GM21717 (cell line): ENCODE measurements at regions not wholly inside any gene's neighbourhood (a gene's known extent, or its start where the extent isn't known, plus 50 kb on each side); places are given as distances from the start of the nearest gene placed in this dataset.
"Not testable (repeated sequence)": the region's sequence is repeated elsewhere in the genome, so short reads cannot be mapped to it uniquely, and the experiment has no call there.

ENCODE experiments used
- ATAC-seq: cut with Tn5 transposase; IDR thresholded peaks from one replicate; pipeline ENCODE4 v1.9.1; 2021; ENCODE audit warnings: mild to moderate bottlenecking, moderate library complexity; ENCODE audit not compliant: unreplicated experiment

- no peak for ATAC-seq
These were observed 914.2 kb upstream of the CDH6 start for GRCh38 chr5:30279237-30279636.

GRCh38 chr5:30267026-30267425 lies 926.5 kb upstream of the CDH6 start:
- ATAC-seq, result no peak

GRCh38 chr5:30239331-30240022 lies 954.0 kb upstream of the CDH6 start:
- ATAC-seq, result no peak

DNA sequence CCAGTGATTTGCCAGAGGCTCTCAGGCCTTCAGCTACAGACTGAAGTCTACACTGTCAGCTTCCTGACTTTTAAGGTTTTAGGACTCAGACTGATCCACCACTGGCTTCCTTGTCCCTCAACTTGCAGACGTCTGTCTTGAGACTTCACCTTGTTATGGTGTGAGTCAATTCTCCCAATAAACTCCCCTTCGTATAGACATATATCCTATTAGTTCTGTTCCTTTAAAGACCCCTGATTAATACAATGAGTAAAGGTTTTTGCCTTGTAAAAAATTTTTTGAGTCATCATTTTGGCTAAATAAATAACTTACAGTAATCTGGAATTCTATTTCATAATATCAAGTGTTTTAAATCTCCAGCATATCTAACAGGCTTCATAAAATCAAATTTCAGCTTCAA lies 956.3 kb upstream of the CDH6 start:
- ATAC-seq, result no peak

- no peak for ATAC-seq
These were observed 983.7 kb upstream of the CDH6 start for GRCh38 chr5:30209755-30210154.

DNA sequence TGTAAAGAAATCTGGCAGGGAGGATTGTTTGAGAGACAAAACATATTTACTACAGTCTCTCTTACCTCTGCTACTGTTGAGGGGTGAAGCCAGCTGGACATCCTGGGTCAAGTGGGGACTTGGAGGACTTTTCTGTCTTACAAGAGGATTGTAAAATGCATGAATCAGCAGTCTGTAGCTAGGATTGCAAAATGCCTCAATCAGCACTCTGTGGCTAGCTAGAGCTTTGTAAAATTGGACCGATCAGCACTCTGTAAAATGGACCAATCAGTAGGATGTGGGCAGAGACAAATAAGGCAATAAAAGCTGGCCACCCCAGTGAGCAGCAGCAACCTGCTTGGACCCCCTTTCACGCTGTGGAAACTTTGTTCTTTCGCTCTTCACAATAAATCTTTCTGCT lies 995.8 kb upstream of the CDH6 start:
- ATAC-seq, result no peak

- no peak for ATAC-seq
These were observed 998.5 kb upstream of the CDH6 start for GRCh38 chr5:30195036-30195435.

DNA sequence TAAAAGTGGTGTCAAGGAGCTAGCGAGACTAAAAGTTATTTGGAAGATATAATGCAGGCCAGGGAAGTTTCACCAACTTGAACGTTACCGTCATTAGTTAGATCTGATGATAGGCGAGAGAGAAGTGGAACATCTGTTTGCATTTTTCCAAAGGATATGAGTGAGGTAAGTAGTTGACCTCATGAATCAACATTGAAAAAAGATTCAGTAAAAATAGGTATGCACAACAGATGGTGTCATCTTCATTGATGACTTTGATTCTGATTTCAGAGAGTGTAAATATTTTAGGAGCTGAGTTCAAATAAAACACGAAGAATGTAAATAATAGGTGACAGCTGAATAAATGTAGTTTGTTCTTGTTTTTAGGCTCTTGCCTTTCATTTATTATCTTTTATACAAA lies 998.9 kb upstream of the CDH6 start:
- ATAC-seq, result no peak

- ATAC-seq, result no peak
These were observed 1009.7 kb upstream of the CDH6 start for GRCh38 chr5:30183795-30184194.

DNA sequence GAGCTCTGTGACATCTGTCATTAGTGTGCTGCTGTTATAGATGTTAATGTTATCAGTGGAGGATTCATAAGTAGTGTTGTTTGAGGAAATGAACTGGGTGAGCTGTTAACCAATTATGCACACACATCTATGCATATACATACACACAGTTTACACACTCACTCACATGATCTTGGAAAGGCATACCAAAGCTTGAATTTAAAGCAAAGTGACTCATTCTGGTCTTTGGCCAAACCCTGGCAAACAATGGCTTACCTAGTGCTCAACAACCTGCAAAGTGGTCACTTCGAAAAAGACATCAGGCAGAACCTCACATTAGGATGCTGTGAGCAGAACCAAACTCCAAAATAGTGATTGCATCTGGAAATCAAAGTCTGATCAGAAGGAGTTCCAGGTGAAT lies 1037.3 kb upstream of the CDH6 start:
- no peak for ATAC-seq

DNA sequence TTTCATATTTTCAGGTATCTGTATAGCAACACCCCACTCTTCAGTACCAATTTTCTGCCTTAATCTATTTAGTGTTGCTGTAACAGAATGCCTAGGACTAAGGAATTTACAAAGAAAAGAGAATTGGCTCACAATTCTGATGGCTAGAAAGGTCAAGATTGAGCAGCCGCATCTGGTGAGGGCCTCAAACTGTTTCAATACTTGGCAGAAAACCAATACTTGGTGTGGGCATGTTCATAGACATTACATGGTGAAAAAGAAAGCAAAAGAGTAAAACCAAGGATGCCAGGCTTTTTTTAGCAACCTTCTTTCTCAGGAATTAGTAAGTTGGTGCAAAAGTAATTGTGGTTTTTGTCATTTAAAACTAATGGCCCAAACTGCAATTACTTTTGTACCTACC lies 1041.1 kb upstream of the CDH6 start:
- no peak for ATAC-seq

GRCh38 chr5:30150231-30150630 lies 1043.3 kb upstream of the CDH6 start:
- ATAC-seq, result no peak

DNA sequence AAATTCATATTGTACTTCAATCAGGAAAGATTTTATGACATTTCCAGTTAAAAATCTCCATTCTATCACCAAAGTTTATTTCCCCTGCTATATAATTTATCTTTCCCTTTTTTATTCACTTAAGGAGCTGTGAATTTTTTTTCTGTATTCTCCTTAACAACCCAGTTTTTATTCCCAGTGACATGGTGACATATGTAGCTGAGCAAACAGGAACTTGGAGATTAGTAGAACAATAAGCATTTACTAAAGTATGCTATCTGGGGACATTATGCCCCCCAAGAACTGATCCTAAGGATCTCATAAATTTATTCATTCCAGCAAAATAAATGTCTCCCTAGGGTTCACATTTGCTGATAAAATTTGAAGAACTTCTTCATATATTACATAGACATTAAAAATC lies 1044.0 kb upstream of the CDH6 start:
- ATAC-seq, result no peak

DNA sequence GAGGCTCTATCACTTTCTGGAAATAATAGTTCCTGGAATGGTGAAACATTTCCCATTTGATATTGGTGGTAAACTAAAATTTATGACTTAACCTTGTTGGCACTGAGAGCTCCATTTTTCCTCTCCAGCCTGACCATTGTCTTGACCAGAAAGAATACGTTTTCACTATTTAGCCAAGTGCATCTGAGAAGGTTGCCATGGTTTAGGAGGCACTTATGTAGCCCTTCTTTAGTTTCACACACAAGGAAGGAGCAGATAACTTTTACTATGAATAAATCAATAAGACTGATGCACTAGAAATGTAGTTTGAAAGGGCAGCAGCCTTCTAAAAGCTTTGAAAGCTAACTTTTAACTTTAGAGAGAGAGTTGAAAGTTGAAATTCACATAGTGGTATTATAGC lies 1045.5 kb upstream of the CDH6 start:
- no peak for ATAC-seq

GRCh38 chr5:30144059-30144458 lies 1049.4 kb upstream of the CDH6 start:
- ATAC-seq, result not testable (repeated sequence)

GRCh38 chr5:30142432-30142831 lies 1051.1 kb upstream of the CDH6 start:
- ATAC-seq, result no peak

DNA sequence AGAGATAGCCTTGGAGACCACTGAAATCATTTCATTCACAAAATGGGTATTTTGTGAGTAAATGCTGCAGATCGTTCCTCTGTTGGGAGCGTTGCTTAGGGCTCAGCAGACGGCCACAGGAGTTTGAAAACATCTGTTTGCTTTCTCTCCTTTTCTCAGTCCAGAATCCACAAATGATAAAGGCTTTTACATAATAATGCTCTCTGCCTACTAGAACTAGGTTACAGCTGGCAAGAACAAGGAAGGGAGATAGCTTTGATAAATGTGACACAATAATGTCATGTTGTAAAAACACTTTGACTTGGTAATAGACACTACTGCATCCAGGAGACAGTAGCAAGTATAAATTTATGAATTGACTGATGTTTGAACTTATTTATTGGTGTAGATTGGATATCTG lies 1072.4 kb upstream of the CDH6 start:
- no peak for ATAC-seq

DNA sequence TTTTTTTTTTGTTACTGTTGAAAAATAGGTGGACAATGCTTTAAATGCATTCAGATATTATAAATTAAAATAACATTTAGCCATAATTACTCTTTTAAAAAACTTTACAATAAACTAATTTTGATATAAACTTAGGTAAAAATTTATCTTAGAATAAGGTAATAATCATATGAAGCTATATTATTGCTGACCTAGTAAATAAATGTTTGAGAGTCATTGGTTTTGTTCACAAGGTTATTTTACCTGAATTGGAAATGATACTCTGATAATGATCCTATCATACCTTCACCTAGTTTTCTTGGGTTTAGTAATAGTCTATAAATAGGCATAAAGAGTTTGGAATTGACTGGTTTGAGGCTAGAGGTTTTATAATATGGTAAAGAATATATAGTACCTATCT lies 1076.4 kb upstream of the CDH6 start:
- ATAC-seq, result no peak

GRCh38 chr5:30113542-30113941 lies 1079.9 kb upstream of the CDH6 start:
- no peak for ATAC-seq

GRCh38 chr5:30112867-30113266 lies 1080.6 kb upstream of the CDH6 start:
- ATAC-seq, result no peak

DNA sequence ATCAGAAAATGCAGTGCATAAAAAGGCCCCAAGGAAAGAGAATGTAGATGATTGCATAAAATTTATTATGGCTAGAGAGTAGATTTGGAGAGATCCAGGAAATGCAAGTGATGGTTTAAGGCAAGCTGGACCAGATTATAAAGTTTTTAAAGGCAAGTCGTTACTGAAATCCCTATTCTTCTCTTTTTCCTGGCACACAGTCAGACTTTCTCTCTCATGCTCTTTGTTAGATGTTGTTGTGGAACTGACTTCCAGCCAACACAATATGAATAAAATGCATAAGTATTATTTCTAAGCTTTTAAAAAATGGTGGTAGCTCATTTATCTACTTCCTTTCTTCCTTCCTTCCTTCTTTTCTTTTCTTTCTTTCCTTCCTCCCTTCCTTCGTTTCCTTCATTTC lies 1085.4 kb upstream of the CDH6 start:
- ATAC-seq, result no peak

DNA sequence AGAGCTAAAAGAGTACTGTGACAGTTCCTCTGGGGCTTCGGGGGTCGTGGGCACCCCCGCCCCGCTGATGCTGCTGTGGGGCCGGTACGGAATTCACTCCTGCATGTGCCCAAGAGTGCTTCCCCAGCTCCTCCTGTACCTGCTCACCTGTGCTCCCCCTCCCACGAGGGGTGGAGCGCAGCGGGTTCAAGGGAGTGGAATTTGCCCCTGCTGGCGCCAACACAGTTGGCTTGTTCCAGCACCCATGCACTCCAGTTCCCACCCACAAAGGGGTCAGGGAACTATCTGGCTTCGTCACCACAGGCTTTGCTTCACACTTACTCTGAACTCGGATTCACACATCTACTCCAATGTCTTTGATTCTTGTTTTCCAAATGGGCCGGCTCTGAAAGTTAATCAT lies 1086.9 kb upstream of the CDH6 start:
- ATAC-seq, result no peak

- ATAC-seq, result no peak
These were observed 1088.5 kb upstream of the CDH6 start for GRCh38 chr5:30104872-30105596.
